22Rv1 (cell line): ENCODE measurements at regions not wholly inside any gene's neighbourhood (a gene's known extent, or its start where the extent isn't known, plus 50 kb on each side); places are given as distances from the start of the nearest gene placed in this dataset.

Source experiments
- CTCF ChIP-seq: fragments of 450-650 bp; IDR thresholded peaks from 2 replicates; pipeline ENCODE4 v1.5.1; 2017; ENCODE audit warnings: mild to moderate bottlenecking
- ZFX ChIP-seq: fragments of 450-650 bp; IDR thresholded peaks from 2 replicates; pipeline ENCODE4 v1.6.1; 2017; ENCODE audit warnings: antibody characterized with exemption, borderline replicate concordance

GRCh38 chr7:17133977-17134376 lies 164.5 kb upstream of the AHR start:
- TF ChIP-seq CTCF: no peak
- TF ChIP-seq ZFX: no peak
